ENCODE measurements at regions not wholly inside any gene's neighbourhood (a gene's known extent, or its start where the extent isn't known, plus 50 kb on each side); places are given as distances from the start of the nearest gene placed in this dataset.

GRCh38 chr14:101379842-101380241 is 181.5 kb upstream of the DIO3 start:
- intact Hi-C loops (cut with DNase I; ENCODE audit: low total_unique reads) = no loop called here
- peaks cover 0 to 4% (median 0%) of the 10 kb centered on the region in 4 donors for H3K4me1 ChIP-seq

GRCh38 chr14:101380512-101380911 is 180.8 kb upstream of the DIO3 start:
- H3K9me3 ChIP-seq = peaks cover 0 to 25% (median 13%) of the 10 kb centered on the region in 4 donors
- peaks cover 0 to 5% (median 0%) of the 10 kb centered on the region in 3 donors for H3K27me3 ChIP-seq
- no peak for DNase-seq
- 77 to 95% (median 89%) methylated on average over 3 of the region's 3 CpGs for WGBS, 5 donors
- intact Hi-C loops (cut with DNase I; ENCODE audit: low total_unique reads) = no loop called here
- TF ChIP-seq POLR2AphosphoS5 (IDR thresholded peaks at IDR 0.05) = no peak
- TF ChIP-seq POLR2A (IDR thresholded peaks at IDR 0.05) = no peak
- no peak for TF ChIP-seq CTCF (IDR thresholded peaks at IDR 0.05)
- no peak for TF ChIP-seq EP300 (IDR thresholded peaks at IDR 0.05)
- no peak overlapping the region for H3K4me3 ChIP-seq
- H3K4me1 ChIP-seq = no peaks in the 10 kb centered on the region
- H3K36me3 ChIP-seq = no peaks in the 10 kb centered on the region
- H3K27ac ChIP-seq = no peak overlapping the region

More at GRCh38 chr14:101379842-101380241, 181.5 kb upstream of the DIO3 start:
- H3K4me3 ChIP-seq = no peak overlapping the region
- 27 to 74% (median 38%) methylated on average over 2 of the region's 2 CpGs for WGBS, 5 donors
- no peak for TF ChIP-seq POLR2AphosphoS5 (IDR thresholded peaks at IDR 0.05)
- peaks cover 0 to 5% (median 0%) of the 10 kb centered on the region in 3 donors for H3K27me3 ChIP-seq
- H3K36me3 ChIP-seq = no peaks in the 10 kb centered on the region
- no peak overlapping the region for H3K27ac ChIP-seq
- DNase-seq = no peak
- peaks cover 0 to 22% (median 13%) of the 10 kb centered on the region in 4 donors for H3K9me3 ChIP-seq

- Histone ChIP-seq H3K27ac (no peak overlapping the region), H3K4me3 (no peak overlapping the region), H3K36me3 (no peaks in the 10 kb centered on the region), H3K9me3 (peaks cover 0 to 25% (median 13%) of the 10 kb centered on the region in 4 donors), H3K4me1 (no peaks in the 10 kb centered on the region), H3K27me3 (peaks cover 0 to 5% (median 0%) of the 10 kb centered on the region in 3 donors)
- no peak for DNase-seq
- TF ChIP-seq CTCF (IDR thresholded peaks at IDR 0.05) = no peak
- TF ChIP-seq POLR2A (IDR thresholded peaks at IDR 0.05) = no peak
- no peak for TF ChIP-seq EP300 (IDR thresholded peaks at IDR 0.05)
- no peak for TF ChIP-seq POLR2AphosphoS5 (IDR thresholded peaks at IDR 0.05)
- intact Hi-C loops (cut with DNase I; ENCODE audit: low total_unique reads) = no loop called here
These were observed 180.4 kb upstream of the DIO3 start for GRCh38 chr14:101380940-101381339.

- H3K4me3 ChIP-seq = no peak overlapping the region
- peaks cover 0 to 25% (median 13%) of the 10 kb centered on the region in 4 donors for H3K9me3 ChIP-seq
- no peaks in the 10 kb centered on the region for H3K27me3 ChIP-seq
- no peaks in the 10 kb centered on the region for H3K4me1 ChIP-seq
- TF ChIP-seq POLR2AphosphoS5 (IDR thresholded peaks at IDR 0.05) (no peak), EP300 (IDR thresholded peaks at IDR 0.05) (no peak), POLR2A (IDR thresholded peaks at IDR 0.05) (no peak), CTCF (IDR thresholded peaks at IDR 0.05) (no peak)
- H3K27ac ChIP-seq = no peak overlapping the region
- WGBS, 5 donors = 76 to 95% (median 91%) methylated on average over 2 of the region's 2 CpGs
- H3K36me3 ChIP-seq = no peaks in the 10 kb centered on the region
- no peak for DNase-seq
- intact Hi-C loops (cut with DNase I; ENCODE audit: low total_unique reads) = no loop called here
These were observed 177.5 kb upstream of the DIO3 start for GRCh38 chr14:101383737-101384338.

GRCh38 chr14:101394374-101394773 is 166.9 kb upstream of the DIO3 start:
- Histone ChIP-seq H3K27ac (no peak overlapping the region), H3K4me3 (no peak overlapping the region), H3K4me1 (no peaks in the 10 kb centered on the region), H3K9me3 (peaks cover 0 to 5% (median 1%) of the 10 kb centered on the region in 4 donors), H3K36me3 (no peaks in the 10 kb centered on the region), H3K27me3 (peaks cover 0 to 9% (median 0%) of the 10 kb centered on the region in 3 donors)
- no peak for TF ChIP-seq POLR2A (IDR thresholded peaks at IDR 0.05)
- TF ChIP-seq CTCF (IDR thresholded peaks at IDR 0.05) = no peak
- TF ChIP-seq EP300 (IDR thresholded peaks at IDR 0.05) = no peak
- no peak for TF ChIP-seq POLR2AphosphoS5 (IDR thresholded peaks at IDR 0.05)
- intact Hi-C loops (cut with DNase I; ENCODE audit: low total_unique reads) = no loop called here
- DNase-seq = no peak
- 87 to 94% (median 91%) methylated on average over 9 of the region's 9 CpGs for WGBS, 5 donors
